ENCODE measurements at regions not wholly inside any gene's neighbourhood (a gene's known extent, or its start where the extent isn't known, plus 50 kb on each side); places are given as distances from the start of the nearest gene placed in this dataset.

GRCh38 chr12:126454581-126454980 is 1389.3 kb downstream of the AACS start:
- TF ChIP-seq CTCF (IDR thresholded peaks at IDR 0.05; ENCODE audit: insufficient read depth, low read length), result no peak
- no peak for DNase-seq (ENCODE audit: low read depth)
- H3K4me3 ChIP-seq (ENCODE audit: low read depth, low read length), result no peak overlapping the region

GRCh38 chr12:126457776-126458175 is 1392.5 kb downstream of the AACS start:
- no peak overlapping the region for H3K4me3 ChIP-seq (ENCODE audit: low read depth, low read length)
- no peak for TF ChIP-seq CTCF (IDR thresholded peaks at IDR 0.05; ENCODE audit: insufficient read depth, low read length)
- DNase-seq (ENCODE audit: low read depth), result no peak

GRCh38 chr12:126464153-126464552 is 1398.9 kb downstream of the AACS start:
- TF ChIP-seq CTCF (IDR thresholded peaks at IDR 0.05; ENCODE audit: insufficient read depth, low read length), result no peak
- H3K4me3 ChIP-seq (ENCODE audit: low read depth, low read length), result no peak overlapping the region
- no peak for DNase-seq (ENCODE audit: low read depth)

GRCh38 chr12:126469211-126469610 is 1404.0 kb downstream of the AACS start:
- TF ChIP-seq CTCF (IDR thresholded peaks at IDR 0.05; ENCODE audit: insufficient read depth, low read length), result no peak
- DNase-seq (ENCODE audit: low read depth), result no peak
- H3K4me3 ChIP-seq (ENCODE audit: low read depth, low read length), result no peak overlapping the region

GRCh38 chr12:126474703-126475102 is 1409.5 kb downstream of the AACS start:
- DNase-seq (ENCODE audit: low read depth), result no peak
- no peak overlapping the region for H3K4me3 ChIP-seq (ENCODE audit: low read depth, low read length)
- no peak for TF ChIP-seq CTCF (IDR thresholded peaks at IDR 0.05; ENCODE audit: insufficient read depth, low read length)

GRCh38 chr12:126480451-126480850 is 1415.2 kb downstream of the AACS start:
- DNase-seq (ENCODE audit: low read depth), result no peak
- no peak for TF ChIP-seq CTCF (IDR thresholded peaks at IDR 0.05; ENCODE audit: insufficient read depth, low read length)
- no peak overlapping the region for H3K4me3 ChIP-seq (ENCODE audit: low read depth, low read length)

- TF ChIP-seq CTCF (IDR thresholded peaks at IDR 0.05; ENCODE audit: insufficient read depth, low read length), result no peak
- no peak overlapping the region for H3K4me3 ChIP-seq (ENCODE audit: low read depth, low read length)
- DNase-seq (ENCODE audit: low read depth), result no peak
These were observed 1416.5 kb downstream of the AACS start for GRCh38 chr12:126481688-126482087.

Measured in fibroblast of the aortic adventitia (primary cell).